HS-5 (cell line): ENCODE measurements at regions not wholly inside any gene's neighbourhood (a gene's known extent, or its start where the extent isn't known, plus 50 kb on each side); places are given as distances from the start of the nearest gene placed in this dataset.

ENCODE experiments used
- DNase-seq: peaks from one replicate; pipeline ENCODE4 v3.0.0-alpha.2; 2012; ENCODE audit warnings: low read depth

GRCh38 chr3:78148986-78149717, 1109.3 kb downstream of the ROBO2 start:
- no peak for DNase-seq

GRCh38 chr3:78153973-78154372, 1114.1 kb downstream of the ROBO2 start:
- no peak for DNase-seq

GRCh38 chr3:78154521-78155186, 1114.8 kb downstream of the ROBO2 start:
- no peak for DNase-seq

- no peak for DNase-seq
Measured at GRCh38 chr3:78161736-78162135, 1121.8 kb downstream of the ROBO2 start.

GRCh38 chr3:78163379-78163778, 1123.5 kb downstream of the ROBO2 start:
- no peak for DNase-seq

- no peak for DNase-seq
Measured at GRCh38 chr3:78165876-78166275, 1126.0 kb downstream of the ROBO2 start.

GRCh38 chr3:78174821-78175220, 1134.9 kb downstream of the ROBO2 start:
- no peak for DNase-seq

GRCh38 chr3:78176869-78177268, 1137.0 kb downstream of the ROBO2 start:
- no peak for DNase-seq

- no peak for DNase-seq
Measured at GRCh38 chr3:78177780-78178179, 1137.9 kb downstream of the ROBO2 start.

GRCh38 chr3:78178209-78178608, 1138.3 kb downstream of the ROBO2 start:
- DNase-seq = no peak

- no peak for DNase-seq
Measured at GRCh38 chr3:78178740-78179363, 1139.0 kb downstream of the ROBO2 start.

GRCh38 chr3:78183906-78184599, 1144.2 kb downstream of the ROBO2 start:
- no peak for DNase-seq

GRCh38 chr3:78186404-78186803, 1146.5 kb downstream of the ROBO2 start:
- DNase-seq = no peak

GRCh38 chr3:78201091-78201490, 1161.2 kb downstream of the ROBO2 start:
- no peak for DNase-seq

GRCh38 chr3:78204977-78205376, 1165.1 kb downstream of the ROBO2 start:
- peak; percentile 43 for DNase-seq

GRCh38 chr3:78221300-78221699, 1181.4 kb downstream of the ROBO2 start:
- DNase-seq = no peak

GRCh38 chr3:78221796-78222195, 1181.9 kb downstream of the ROBO2 start:
- no peak for DNase-seq

GRCh38 chr3:78235841-78236240, 1195.9 kb downstream of the ROBO2 start:
- no peak for DNase-seq

- DNase-seq = no peak
Measured at GRCh38 chr3:78238811-78239210, 1198.9 kb downstream of the ROBO2 start.

GRCh38 chr3:78242724-78243123, 1202.8 kb downstream of the ROBO2 start:
- DNase-seq = no peak

- no peak for DNase-seq
Measured at GRCh38 chr3:78244136-78244535, 1204.2 kb downstream of the ROBO2 start.

GRCh38 chr3:78249294-78249693, 1209.4 kb downstream of the ROBO2 start:
- no peak for DNase-seq

- DNase-seq = no peak
Measured at GRCh38 chr3:78253860-78254259, 1214.0 kb downstream of the ROBO2 start.
